GM23338 (cell line): ENCODE measurements at regions not wholly inside any gene's neighbourhood (a gene's known extent, or its start where the extent isn't known, plus 50 kb on each side); places are given as distances from the start of the nearest gene placed in this dataset.

Experiments used
- ATAC-seq: fragments of 200-7000 bp; cut with Tn5 transposase; 3 replicates; pipeline ENCODE4 v1.9.1; 2020
- DNase-seq: peaks from one replicate; pipeline ENCODE4 v3.0.0-alpha.2; 2015; ENCODE audit warnings: low spot score
- H2AFZ ChIP-seq: fragments of 200-600 bp; sonication (generic); 2 replicates; pipeline ENCODE4 v1.8.0; 2016; ENCODE audit warnings: antibody characterized with exemption, mild to moderate bottlenecking, moderate library complexity
- H3F3A ChIP-seq: fragments of 200-600 bp; sonication (generic); replicated peaks from 2 replicates; pipeline ENCODE4 v1.8.0; 2017; ENCODE audit warnings: antibody characterized with exemption, mixed run types, low read depth
- H3K27ac ChIP-seq: fragments of 200-600 bp; sonication (generic); 2 replicates; pipeline ENCODE4 v1.6.1; 2016; ENCODE audit warnings: low read depth
- H3K27me3 ChIP-seq: fragments of 200-600 bp; sonication (generic); 2 replicates; pipeline ENCODE4 v1.8.0; 2016; ENCODE audit warnings: mild to moderate bottlenecking, mixed run types, moderate library complexity; ENCODE audit not compliant: insufficient read depth
- H3K36me3 ChIP-seq: fragments of 200-600 bp; sonication (generic); 2 replicates; pipeline ENCODE4 v1.8.0; 2016; ENCODE audit warnings: mild to moderate bottlenecking; ENCODE audit not compliant: insufficient read depth
- H3K4me1 ChIP-seq: fragments of 200-600 bp; sonication (generic); 2 replicates; pipeline ENCODE4 v1.8.0; 2016; ENCODE audit warnings: mild to moderate bottlenecking, moderate library complexity; ENCODE audit not compliant: insufficient read depth
- H3K4me2 ChIP-seq: fragments of 200-600 bp; sonication (generic); 2 replicates; pipeline ENCODE4 v1.7.1; 2017; ENCODE audit warnings: mixed run types
- H3K4me3 ChIP-seq: fragments of 200-600 bp; sonication (generic); 2 replicates; pipeline ENCODE4 v1.6.1; 2016; ENCODE audit warnings: mixed run types
- H3K79me2 ChIP-seq: fragments of 200-600 bp; sonication (generic); replicated peaks from 2 replicates; pipeline ENCODE4 v1.8.0; 2017; ENCODE audit warnings: mild to moderate bottlenecking; ENCODE audit not compliant: insufficient read depth
- H3K9me2 ChIP-seq: fragments of 200-600 bp; sonication (generic); 2 replicates; pipeline ENCODE4 v1.8.0; 2017; ENCODE audit not compliant: insufficient read depth
- H4K20me1 ChIP-seq: fragments of 200-600 bp; sonication (generic); replicated peaks from 2 replicates; pipeline ENCODE4 v1.8.0; 2017; ENCODE audit warnings: mild to moderate bottlenecking; ENCODE audit not compliant: insufficient read depth
- H3K27ac Mint-ChIP-seq: 2 replicates; pipeline ENCODE4 v1.8.0; 2020; ENCODE audit warnings: inconsistent platforms, mild to moderate bottlenecking, moderate library complexity, mixed read lengths
- H3K27me3 Mint-ChIP-seq: 3 replicates; pipeline ENCODE4 v1.8.0; 2022; ENCODE audit warnings: low read depth, mild to moderate bottlenecking, moderate library complexity, mixed read lengths, inconsistent platforms; ENCODE audit not compliant: insufficient read depth, poor library complexity
- H3K36me3 Mint-ChIP-seq: 3 replicates; pipeline ENCODE4 v1.8.0; 2021; ENCODE audit warnings: low read depth, mild to moderate bottlenecking, inconsistent platforms, moderate library complexity, mixed read lengths
- H3K4me1 Mint-ChIP-seq: 3 replicates; pipeline ENCODE4 v1.8.0; 2020; ENCODE audit warnings: mild to moderate bottlenecking, inconsistent platforms, mixed read lengths
- H3K4me3 Mint-ChIP-seq: 3 replicates; pipeline ENCODE4 v1.8.0; 2021; ENCODE audit warnings: moderate library complexity, mild to moderate bottlenecking, inconsistent platforms, mixed read lengths
- H3K9me3 Mint-ChIP-seq: 3 replicates; pipeline ENCODE4 v1.8.0; 2020; ENCODE audit warnings: moderate library complexity, mild to moderate bottlenecking, inconsistent platforms, mixed read lengths
- CREB1 ChIP-seq: fragments of 250-450 bp; sonication (Bioruptor Pico); IDR thresholded peaks from 2 replicates; pipeline ENCODE4 v1.5.0; 2020; ENCODE audit warnings: low read depth, mild to moderate bottlenecking, moderate library complexity
- EZH2 ChIP-seq: fragments of 200-600 bp; sonication (generic); IDR thresholded peaks from one replicate; pipeline ENCODE4 v1.8.0; 2017; ENCODE audit warnings: antibody characterized with exemption, mild to moderate bottlenecking, low read depth; ENCODE audit not compliant: unreplicated experiment
- EZH2phosphoT487 ChIP-seq: fragments of 200-600 bp; sonication (generic); IDR thresholded peaks from one replicate; pipeline ENCODE4 v1.8.1; 2018; ENCODE audit warnings: antibody characterized with exemption; ENCODE audit not compliant: unreplicated experiment
- JUNB ChIP-seq: IDR thresholded peaks from one replicate; pipeline ENCODE4 v1.6.1; 2016; ENCODE audit warnings: antibody characterized with exemption; ENCODE audit not compliant: unreplicated experiment
- NANOG ChIP-seq: IDR thresholded peaks from 2 replicates; pipeline ENCODE4 v1.6.1; 2016; ENCODE audit warnings: antibody characterized with exemption, borderline replicate concordance
- POLR2AphosphoS5 ChIP-seq: IDR thresholded peaks from 2 replicates; pipeline ENCODE4 v1.6.1; 2016; ENCODE audit warnings: antibody characterized with exemption, low read depth
- STAT1 ChIP-seq: IDR thresholded peaks from one replicate; pipeline ENCODE4 v1.6.1; 2016; ENCODE audit warnings: antibody characterized with exemption; ENCODE audit not compliant: unreplicated experiment
- ZNF114 ChIP-seq: fragments of 250-450 bp; sonication (Bioruptor Pico); IDR thresholded peaks from 2 replicates; pipeline ENCODE4 v1.5.0; 2020; ENCODE audit warnings: mild to moderate bottlenecking, moderate library complexity
- ZNF331 ChIP-seq: fragments of 250-450 bp; sonication (Bioruptor Pico); IDR thresholded peaks from 2 replicates; pipeline ENCODE4 v1.5.0; 2020; ENCODE audit warnings: low read depth, mild to moderate bottlenecking, moderate library complexity
- TF ChIP-seq, protein P1 (sequence below): fragments of 250-450 bp; sonication (Bioruptor Pico); IDR thresholded peaks from 2 replicates; pipeline ENCODE4 v1.5.0; 2020; ENCODE audit warnings: mild to moderate bottlenecking, moderate library complexity
- TF ChIP-seq, protein P2 (sequence below), 2 experiments: fragments of 200-600 bp in 1 of 2; sonication (generic) in 1 of 2; conservative IDR thresholded peaks; 2 replicates each; pipeline versions ENCODE4 v1.5.1 to v1.6.1; 2016 to 2017; ENCODE audit warnings: antibody characterized with exemption in 2 of 2, low read depth in 2 of 2, mild to moderate bottlenecking in 2 of 2, moderate library complexity in 1 of 2
- TF ChIP-seq, protein P3 (sequence below): IDR thresholded peaks from 2 replicates; pipeline ENCODE4 v1.6.1; 2016; ENCODE audit warnings: antibody characterized with exemption
- TF ChIP-seq, protein P4 (sequence below): IDR thresholded peaks from one replicate; pipeline ENCODE4 v1.6.1; 2018; ENCODE audit warnings: antibody characterized with exemption; ENCODE audit not compliant: unreplicated experiment

DNA sequence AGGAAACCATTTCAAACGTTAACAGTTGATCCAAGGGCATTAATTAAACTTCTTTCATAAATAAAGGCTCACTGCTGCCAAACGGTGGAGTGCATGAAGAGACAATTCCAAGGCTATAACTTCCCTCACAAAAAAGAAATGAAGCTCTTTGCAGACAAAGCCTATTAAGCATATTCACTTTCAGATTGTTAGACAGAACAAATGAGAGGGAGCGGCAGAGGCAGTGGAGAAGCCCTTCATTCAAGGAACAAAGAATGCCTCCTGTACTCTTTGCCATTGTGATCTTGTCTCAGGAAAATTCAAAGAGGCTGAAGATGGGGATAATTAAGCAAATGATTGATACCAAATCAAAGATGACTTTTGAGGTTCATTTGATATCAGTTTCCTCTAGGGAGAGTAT, 370.5 kb upstream of the FAT1 start:
- H3K27ac Mint-ChIP-seq, result no peak overlapping the region
- DNase-seq (no peak), ATAC-seq (no peak)
- no peaks in the 10 kb centered on the region for H3K79me2 ChIP-seq
- H3K4me1 ChIP-seq, result no peaks in the 10 kb centered on the region
- H3K4me3 Mint-ChIP-seq, result no peak overlapping the region
- no peaks in the 10 kb centered on the region for H3K36me3 ChIP-seq
- no peaks in the 10 kb centered on the region for H3F3A ChIP-seq
- H3K27me3 Mint-ChIP-seq, result no peaks in the 10 kb centered on the region
- no peak overlapping the region for H3K27ac ChIP-seq
- H3K4me3 ChIP-seq, result no peak overlapping the region
- no peak for TF ChIP-seq STAT1
- TF ChIP-seq, protein P1, sequence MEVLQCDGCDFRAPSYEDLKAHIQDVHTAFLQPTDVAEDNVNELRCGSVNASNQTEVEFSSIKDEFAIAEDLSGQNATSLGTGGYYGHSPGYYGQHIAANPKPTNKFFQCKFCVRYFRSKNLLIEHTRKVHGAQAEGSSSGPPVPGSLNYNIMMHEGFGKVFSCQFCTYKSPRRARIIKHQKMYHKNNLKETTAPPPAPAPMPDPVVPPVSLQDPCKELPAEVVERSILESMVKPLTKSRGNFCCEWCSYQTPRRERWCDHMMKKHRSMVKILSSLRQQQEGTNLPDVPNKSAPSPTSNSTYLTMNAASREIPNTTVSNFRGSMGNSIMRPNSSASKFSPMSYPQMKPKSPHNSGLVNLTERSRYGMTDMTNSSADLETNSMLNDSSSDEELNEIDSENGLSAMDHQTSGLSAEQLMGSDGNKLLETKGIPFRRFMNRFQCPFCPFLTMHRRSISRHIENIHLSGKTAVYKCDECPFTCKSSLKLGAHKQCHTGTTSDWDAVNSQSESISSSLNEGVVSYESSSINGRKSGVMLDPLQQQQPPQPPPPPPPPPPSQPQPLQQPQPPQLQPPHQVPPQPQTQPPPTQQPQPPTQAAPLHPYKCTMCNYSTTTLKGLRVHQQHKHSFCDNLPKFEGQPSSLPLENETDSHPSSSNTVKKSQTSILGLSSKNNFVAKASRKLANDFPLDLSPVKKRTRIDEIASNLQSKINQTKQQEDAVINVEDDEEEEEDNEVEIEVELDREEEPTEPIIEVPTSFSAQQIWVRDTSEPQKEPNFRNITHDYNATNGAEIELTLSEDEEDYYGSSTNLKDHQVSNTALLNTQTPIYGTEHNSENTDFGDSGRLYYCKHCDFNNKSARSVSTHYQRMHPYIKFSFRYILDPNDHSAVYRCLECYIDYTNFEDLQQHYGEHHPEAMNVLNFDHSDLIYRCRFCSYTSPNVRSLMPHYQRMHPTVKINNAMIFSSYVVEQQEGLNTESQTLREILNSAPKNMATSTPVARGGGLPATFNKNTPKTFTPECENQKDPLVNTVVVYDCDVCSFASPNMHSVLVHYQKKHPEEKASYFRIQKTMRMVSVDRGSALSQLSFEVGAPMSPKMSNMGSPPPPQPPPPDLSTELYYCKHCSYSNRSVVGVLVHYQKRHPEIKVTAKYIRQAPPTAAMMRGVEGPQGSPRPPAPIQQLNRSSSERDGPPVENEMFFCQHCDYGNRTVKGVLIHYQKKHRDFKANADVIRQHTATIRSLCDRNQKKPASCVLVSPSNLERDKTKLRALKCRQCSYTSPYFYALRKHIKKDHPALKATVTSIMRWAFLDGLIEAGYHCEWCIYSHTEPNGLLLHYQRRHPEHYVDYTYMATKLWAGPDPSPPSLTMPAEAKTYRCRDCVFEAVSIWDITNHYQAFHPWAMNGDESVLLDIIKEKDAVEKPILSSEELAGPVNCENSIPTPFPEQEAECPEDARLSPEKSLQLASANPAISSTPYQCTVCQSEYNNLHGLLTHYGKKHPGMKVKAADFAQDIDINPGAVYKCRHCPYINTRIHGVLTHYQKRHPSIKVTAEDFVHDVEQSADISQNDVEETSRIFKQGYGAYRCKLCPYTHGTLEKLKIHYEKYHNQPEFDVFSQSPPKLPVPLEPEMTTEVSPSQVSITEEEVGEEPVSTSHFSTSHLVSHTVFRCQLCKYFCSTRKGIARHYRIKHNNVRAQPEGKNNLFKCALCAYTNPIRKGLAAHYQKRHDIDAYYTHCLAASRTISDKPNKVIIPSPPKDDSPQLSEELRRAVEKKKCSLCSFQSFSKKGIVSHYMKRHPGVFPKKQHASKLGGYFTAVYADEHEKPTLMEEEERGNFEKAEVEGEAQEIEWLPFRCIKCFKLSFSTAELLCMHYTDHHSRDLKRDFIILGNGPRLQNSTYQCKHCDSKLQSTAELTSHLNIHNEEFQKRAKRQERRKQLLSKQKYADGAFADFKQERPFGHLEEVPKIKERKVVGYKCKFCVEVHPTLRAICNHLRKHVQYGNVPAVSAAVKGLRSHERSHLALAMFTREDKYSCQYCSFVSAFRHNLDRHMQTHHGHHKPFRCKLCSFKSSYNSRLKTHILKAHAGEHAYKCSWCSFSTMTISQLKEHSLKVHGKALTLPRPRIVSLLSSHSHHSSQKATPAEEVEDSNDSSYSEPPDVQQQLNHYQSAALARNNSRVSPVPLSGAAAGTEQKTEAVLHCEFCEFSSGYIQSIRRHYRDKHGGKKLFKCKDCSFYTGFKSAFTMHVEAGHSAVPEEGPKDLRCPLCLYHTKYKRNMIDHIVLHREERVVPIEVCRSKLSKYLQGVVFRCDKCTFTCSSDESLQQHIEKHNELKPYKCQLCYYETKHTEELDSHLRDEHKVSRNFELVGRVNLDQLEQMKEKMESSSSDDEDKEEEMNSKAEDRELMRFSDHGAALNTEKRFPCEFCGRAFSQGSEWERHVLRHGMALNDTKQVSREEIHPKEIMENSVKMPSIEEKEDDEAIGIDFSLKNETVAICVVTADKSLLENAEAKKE, result no peak
- TF ChIP-seq, protein P2, sequence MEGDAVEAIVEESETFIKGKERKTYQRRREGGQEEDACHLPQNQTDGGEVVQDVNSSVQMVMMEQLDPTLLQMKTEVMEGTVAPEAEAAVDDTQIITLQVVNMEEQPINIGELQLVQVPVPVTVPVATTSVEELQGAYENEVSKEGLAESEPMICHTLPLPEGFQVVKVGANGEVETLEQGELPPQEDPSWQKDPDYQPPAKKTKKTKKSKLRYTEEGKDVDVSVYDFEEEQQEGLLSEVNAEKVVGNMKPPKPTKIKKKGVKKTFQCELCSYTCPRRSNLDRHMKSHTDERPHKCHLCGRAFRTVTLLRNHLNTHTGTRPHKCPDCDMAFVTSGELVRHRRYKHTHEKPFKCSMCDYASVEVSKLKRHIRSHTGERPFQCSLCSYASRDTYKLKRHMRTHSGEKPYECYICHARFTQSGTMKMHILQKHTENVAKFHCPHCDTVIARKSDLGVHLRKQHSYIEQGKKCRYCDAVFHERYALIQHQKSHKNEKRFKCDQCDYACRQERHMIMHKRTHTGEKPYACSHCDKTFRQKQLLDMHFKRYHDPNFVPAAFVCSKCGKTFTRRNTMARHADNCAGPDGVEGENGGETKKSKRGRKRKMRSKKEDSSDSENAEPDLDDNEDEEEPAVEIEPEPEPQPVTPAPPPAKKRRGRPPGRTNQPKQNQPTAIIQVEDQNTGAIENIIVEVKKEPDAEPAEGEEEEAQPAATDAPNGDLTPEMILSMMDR (conservative IDR thresholded peaks at IDR 0.05; ENCODE audit: low read depth in 2 of 2), result no peak
- TF ChIP-seq, protein P3, sequence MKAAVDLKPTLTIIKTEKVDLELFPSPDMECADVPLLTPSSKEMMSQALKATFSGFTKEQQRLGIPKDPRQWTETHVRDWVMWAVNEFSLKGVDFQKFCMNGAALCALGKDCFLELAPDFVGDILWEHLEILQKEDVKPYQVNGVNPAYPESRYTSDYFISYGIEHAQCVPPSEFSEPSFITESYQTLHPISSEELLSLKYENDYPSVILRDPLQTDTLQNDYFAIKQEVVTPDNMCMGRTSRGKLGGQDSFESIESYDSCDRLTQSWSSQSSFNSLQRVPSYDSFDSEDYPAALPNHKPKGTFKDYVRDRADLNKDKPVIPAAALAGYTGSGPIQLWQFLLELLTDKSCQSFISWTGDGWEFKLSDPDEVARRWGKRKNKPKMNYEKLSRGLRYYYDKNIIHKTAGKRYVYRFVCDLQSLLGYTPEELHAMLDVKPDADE, result no peak
- TF ChIP-seq CREB1, result no peak
- no peak for TF ChIP-seq EZH2
- TF ChIP-seq POLR2AphosphoS5, result no peak
- no peak for TF ChIP-seq EZH2phosphoT487
- TF ChIP-seq JUNB, result no peak
- no peak for TF ChIP-seq ZNF114 (CRISPR knock-in tag)
- no peak for TF ChIP-seq NANOG
- TF ChIP-seq, protein P4, sequence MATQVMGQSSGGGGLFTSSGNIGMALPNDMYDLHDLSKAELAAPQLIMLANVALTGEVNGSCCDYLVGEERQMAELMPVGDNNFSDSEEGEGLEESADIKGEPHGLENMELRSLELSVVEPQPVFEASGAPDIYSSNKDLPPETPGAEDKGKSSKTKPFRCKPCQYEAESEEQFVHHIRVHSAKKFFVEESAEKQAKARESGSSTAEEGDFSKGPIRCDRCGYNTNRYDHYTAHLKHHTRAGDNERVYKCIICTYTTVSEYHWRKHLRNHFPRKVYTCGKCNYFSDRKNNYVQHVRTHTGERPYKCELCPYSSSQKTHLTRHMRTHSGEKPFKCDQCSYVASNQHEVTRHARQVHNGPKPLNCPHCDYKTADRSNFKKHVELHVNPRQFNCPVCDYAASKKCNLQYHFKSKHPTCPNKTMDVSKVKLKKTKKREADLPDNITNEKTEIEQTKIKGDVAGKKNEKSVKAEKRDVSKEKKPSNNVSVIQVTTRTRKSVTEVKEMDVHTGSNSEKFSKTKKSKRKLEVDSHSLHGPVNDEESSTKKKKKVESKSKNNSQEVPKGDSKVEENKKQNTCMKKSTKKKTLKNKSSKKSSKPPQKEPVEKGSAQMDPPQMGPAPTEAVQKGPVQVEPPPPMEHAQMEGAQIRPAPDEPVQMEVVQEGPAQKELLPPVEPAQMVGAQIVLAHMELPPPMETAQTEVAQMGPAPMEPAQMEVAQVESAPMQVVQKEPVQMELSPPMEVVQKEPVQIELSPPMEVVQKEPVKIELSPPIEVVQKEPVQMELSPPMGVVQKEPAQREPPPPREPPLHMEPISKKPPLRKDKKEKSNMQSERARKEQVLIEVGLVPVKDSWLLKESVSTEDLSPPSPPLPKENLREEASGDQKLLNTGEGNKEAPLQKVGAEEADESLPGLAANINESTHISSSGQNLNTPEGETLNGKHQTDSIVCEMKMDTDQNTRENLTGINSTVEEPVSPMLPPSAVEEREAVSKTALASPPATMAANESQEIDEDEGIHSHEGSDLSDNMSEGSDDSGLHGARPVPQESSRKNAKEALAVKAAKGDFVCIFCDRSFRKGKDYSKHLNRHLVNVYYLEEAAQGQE, result no peak
- TF ChIP-seq ZNF331 (CRISPR knock-in tag), result no peak
- no peaks in the 10 kb centered on the region for H4K20me1 ChIP-seq
- peaks cover 4% of the 10 kb centered on the region; the same call in 1 of the 3 replicates for H3K36me3 Mint-ChIP-seq
- no peaks in the 10 kb centered on the region for H3K4me1 Mint-ChIP-seq
- no peak overlapping the region for H3K4me2 ChIP-seq
- peaks cover 14% of the 10 kb centered on the region for H3K9me3 Mint-ChIP-seq
- peaks cover 6% of the 10 kb centered on the region; the same call in 1 of the 2 replicates for H3K9me2 ChIP-seq
- no peaks in the 10 kb centered on the region for H3K27me3 ChIP-seq
- 0 out of 2 replicates have a peak overlapping the region, but pooled peaks have one; percentile 11 for H2AFZ ChIP-seq
